ENCODE measurements at regions not wholly inside any gene's neighbourhood (a gene's known extent, or its start where the extent isn't known, plus 50 kb on each side); places are given as distances from the start of the nearest gene placed in this dataset.

DNA sequence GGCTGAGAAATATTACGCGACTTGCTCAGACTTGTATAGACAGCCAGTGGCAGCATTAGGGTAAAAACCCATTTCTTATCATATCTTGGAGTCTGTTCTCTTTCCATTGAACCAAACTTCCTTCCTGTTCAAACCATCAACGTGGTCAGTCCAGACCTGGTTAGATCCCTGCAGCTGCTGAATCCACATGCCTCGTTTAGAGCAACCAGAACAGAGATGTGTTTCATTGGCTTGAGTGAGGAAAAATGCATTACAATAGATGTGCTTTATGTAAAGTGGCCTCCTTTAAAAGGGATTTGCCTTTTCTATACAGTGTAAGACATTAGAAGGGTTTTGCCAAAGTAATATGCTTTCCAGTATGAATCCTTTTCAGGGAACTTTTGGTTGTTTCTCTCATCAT is 232.4 kb downstream of the MEIS1 start:
- no peak overlapping the region for H3K27ac ChIP-seq (ENCODE audit: control insufficient read depth, insufficient read depth)
- no peak overlapping the region for H3K9ac ChIP-seq (ENCODE audit: control insufficient read depth, insufficient read depth, low read length)
- ChIA-PET SMC1A (ENCODE audit: uncharacterized antibody, unreplicated experiment) (no interaction called here), CTCF (no interaction called here), POLR2A (no interaction called here), RAD21 (ENCODE audit: unreplicated experiment) (no interaction called here)
- WGBS (ENCODE audit: insufficient coverage, insufficient replicate concordance, low lambda C conversion rate, missing lambda C conversion rate): 50% methylated on average over 4 of the region's 4 CpGs
- TF ChIP-seq POLR2A (IDR thresholded peaks at IDR 0.05; ENCODE audit: low read depth, low read length) (no peak), ZNF207 (IDR thresholded peaks at IDR 0.05; ENCODE audit: borderline replicate concordance) (no peak), FOXK2 (IDR thresholded peaks at IDR 0.05) (no peak), RAD21 (IDR thresholded peaks at IDR 0.05; ENCODE audit: insufficient read depth, low read depth, low read length) (no peak), BCLAF1 (IDR thresholded peaks at IDR 0.05) (no peak), FOXM1 (IDR thresholded peaks at IDR 0.05; ENCODE audit: low read depth, low read length) (no peak), POLR2AphosphoS2 (IDR thresholded peaks at IDR 0.05; ENCODE audit: low read depth, low read length) (no peak), TARDBP (IDR thresholded peaks at IDR 0.05; ENCODE audit: borderline replicate concordance) (no peak), RFX5 (IDR thresholded peaks at IDR 0.05; ENCODE audit: low read depth, low read length) (no peak), KAT2A (conservative IDR thresholded peaks at IDR 0.05; ENCODE audit: control insufficient read depth, low read depth, low read length) (no peak), HDGF (IDR thresholded peaks at IDR 0.05) (no peak), RELB (IDR thresholded peaks at IDR 0.05; ENCODE audit: low read depth) (no peak), EGR1 (IDR thresholded peaks at IDR 0.05; ENCODE audit: borderline replicate concordance in 1 of 2, low read depth in 2 of 2, low read length in 2 of 2) (no peak), NBN (IDR thresholded peaks at IDR 0.05) (no peak)
- TF ChIP-seq, protein P1, sequence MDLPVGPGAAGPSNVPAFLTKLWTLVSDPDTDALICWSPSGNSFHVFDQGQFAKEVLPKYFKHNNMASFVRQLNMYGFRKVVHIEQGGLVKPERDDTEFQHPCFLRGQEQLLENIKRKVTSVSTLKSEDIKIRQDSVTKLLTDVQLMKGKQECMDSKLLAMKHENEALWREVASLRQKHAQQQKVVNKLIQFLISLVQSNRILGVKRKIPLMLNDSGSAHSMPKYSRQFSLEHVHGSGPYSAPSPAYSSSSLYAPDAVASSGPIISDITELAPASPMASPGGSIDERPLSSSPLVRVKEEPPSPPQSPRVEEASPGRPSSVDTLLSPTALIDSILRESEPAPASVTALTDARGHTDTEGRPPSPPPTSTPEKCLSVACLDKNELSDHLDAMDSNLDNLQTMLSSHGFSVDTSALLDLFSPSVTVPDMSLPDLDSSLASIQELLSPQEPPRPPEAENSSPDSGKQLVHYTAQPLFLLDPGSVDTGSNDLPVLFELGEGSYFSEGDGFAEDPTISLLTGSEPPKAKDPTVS (IDR thresholded peaks at IDR 0.05; ENCODE audit: low read depth, low read length): no peak
- H4K20me1 ChIP-seq (ENCODE audit: control insufficient read depth, insufficient read depth): no peaks in the 10 kb centered on the region
- DNase-seq (ENCODE audit: low read depth, low spot score): no peak
- H3K79me2 ChIP-seq (ENCODE audit: control insufficient read depth, insufficient read depth, low read length): no peaks in the 10 kb centered on the region
- no peaks in the 10 kb centered on the region for H3K36me3 ChIP-seq (ENCODE audit: control insufficient read depth in 2 of 2, insufficient read depth in 2 of 2, low read length in 1 of 2)
- ATAC-seq: no peak
- H2AFZ ChIP-seq (ENCODE audit: control insufficient read depth, low read depth, low read length): no peak overlapping the region
- no peaks in the 10 kb centered on the region for H3K9me3 ChIP-seq (replicated peaks; ENCODE audit: control insufficient read depth, insufficient read depth, low read length)
- H3K4me2 ChIP-seq (ENCODE audit: control insufficient read depth, insufficient read depth): no peak overlapping the region
- in situ Hi-C loops (cut with MboI) (no loop called here), intact Hi-C loops (cut with micrococcal nuclease; ENCODE audit: unreplicated experiment) (no loop called here)
- FAIRE-seq: no peak
- no peaks in the 10 kb centered on the region for H3K27me3 ChIP-seq (replicated peaks in 1 of 2; ENCODE audit: control insufficient read depth in 2 of 2, insufficient read depth in 2 of 2, low read length in 1 of 2)
- H3K4me3 ChIP-seq: no peak overlapping the region
- BruUV-seq (replicated peaks): no TSS peak
- no peaks in the 10 kb centered on the region for H3K4me1 ChIP-seq (ENCODE audit: control insufficient read depth, insufficient read depth, low read length)

Measured in GM12878 (cell line).